Putamen (tissue), 1 donor: ENCODE measurements at regions not wholly inside any gene's neighbourhood (a gene's known extent, or its start where the extent isn't known, plus 50 kb on each side); places are given as distances from the start of the nearest gene placed in this dataset.
"Not testable (repeated sequence)": the region's sequence is repeated elsewhere in the genome, so short reads cannot be mapped to it uniquely, and the experiment has no call there.

Experiments used
- DNase-seq: peaks from one replicate; pipeline ENCODE4 v3.0.0-alpha.2; 2016; ENCODE audit warnings: low spot score

DNA sequence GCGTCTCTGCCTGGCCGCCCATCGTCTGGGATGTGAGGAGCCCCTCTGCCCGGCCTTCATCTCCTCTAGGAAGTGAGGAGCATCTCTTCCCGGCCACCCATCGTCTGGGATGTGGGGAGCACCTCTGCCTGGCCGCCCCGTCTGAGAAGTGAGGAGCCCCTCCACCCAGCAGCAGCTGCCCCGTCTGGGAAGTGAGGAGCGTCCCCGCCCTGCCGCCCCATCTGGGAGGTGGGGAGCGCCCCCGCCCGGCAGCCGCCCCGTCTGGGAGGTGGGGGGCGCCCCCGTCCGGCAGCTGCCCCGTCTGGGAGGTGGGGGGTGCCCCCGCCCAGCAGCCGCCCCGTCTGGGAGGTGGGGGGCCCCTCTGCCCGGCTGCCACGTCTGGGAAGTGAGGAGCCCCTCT lies 153.7 kb upstream of the MYRIP start:
- not testable (repeated sequence) for DNase-seq

DNA sequence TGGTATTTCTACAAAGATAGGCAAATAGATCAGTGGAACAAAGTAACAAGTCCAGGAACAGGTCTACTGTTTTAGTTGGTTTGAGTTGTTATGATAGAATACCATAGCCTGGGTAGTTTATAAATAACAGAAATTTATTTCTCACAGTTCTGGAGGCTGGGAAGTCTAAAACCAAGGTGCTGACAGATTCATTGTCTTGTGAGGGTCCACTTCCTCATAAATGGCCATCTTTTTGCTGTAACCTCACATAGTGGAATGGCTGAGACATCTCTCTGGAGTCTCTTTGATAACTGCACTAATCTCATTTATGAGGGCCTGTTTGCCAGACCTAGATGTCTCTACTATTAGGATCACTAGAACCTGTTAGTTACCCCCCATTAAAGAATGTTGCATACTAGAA lies 152.3 kb upstream of the MYRIP start:
- DNase-seq, result no peak

DNA sequence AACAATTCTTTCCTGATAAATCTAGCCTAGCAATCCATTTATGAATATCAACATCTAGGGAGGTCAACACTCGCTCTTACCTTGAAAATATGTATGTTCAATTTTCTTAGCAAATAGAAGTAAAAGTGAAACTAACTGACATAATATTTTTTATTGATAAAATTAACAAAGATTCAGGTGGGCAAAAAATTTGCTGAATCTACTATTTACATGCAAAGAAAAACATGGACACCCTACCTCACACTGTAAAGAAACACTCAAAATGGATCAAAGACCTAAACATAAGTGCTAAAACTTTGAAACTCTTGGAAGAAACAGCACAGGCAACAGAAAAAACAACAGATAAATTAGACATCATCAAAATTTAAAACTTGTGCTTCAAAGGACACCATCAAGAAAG lies 151.6 kb upstream of the MYRIP start:
- DNase-seq, result no peak

DNA sequence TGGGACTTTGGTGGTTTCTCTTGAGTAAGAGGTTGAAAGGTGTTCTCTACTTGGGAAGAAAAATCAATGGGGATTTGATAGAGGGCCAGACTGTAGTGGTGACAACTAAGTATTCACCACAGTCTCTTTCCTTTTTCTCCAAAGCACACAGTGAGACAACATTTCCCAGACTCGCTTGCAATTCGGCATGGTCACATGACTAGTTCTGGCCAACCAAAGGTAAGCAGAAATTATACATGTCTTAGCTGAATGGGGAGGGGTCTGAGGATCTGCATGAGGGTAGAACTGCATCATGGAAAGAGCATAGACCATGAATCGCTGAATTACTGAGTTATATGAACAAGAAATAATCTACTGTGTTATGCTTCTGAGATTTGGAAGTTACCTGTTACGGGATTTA lies 144.5 kb upstream of the MYRIP start:
- DNase-seq, result no peak

DNA sequence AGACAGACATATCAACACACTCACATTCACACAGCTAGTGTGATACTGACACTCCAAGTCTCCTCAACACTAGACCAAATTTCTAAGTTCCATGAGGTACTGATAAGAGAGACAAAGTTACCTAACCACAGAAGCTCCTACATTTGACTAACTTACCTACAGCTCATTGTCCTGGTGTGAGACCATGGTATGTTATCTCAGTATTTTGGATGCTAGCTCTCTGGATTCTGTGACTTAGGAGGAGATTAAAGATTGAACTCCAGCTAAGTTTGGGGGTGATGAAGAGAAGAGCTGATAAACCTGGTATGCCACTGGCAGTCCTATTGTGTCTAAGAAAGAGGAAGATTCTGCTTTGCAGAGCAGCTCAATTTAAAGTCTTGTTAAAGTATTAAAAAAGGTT lies 144.0 kb upstream of the MYRIP start:
- DNase-seq, result no peak

DNA sequence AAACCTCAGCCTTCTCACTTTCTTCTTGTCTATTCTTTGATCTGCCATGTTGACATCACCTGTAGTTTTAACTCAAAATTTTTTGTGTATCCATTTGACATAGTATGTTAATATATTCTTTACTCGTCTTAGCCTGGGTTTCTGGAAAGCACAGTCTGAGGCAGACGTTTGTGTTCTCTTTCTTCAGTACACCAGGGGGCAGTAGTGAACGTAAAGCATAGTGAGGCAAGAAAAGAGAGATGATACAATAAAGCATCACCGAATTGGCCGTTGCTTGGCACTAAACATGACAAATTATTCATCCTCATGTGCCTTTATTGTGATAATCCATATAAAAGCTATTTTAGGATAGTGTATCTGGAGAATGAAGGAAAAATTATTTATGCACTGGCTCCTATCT lies 141.0 kb upstream of the MYRIP start:
- peak; percentile 25 for DNase-seq

DNA sequence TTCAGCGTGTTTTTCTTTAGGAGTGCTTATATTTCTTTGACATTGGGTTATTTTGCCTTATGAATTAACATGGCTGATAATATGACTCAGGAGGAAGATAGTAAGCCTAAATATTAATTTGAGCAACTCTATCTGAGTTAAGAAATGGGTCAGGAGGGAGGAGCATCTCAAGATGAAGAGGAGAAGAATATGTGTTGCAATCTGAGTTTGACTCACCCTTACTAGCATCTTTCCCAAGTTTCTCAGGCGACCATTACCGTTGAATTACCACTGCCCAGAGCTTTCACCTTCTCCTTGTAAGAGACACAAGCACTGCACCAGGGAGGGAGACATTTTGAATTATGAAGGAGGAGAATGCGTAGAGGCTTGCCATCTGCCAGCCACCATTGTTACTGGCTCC lies 138.3 kb upstream of the MYRIP start:
- DNase-seq, result no peak

DNA sequence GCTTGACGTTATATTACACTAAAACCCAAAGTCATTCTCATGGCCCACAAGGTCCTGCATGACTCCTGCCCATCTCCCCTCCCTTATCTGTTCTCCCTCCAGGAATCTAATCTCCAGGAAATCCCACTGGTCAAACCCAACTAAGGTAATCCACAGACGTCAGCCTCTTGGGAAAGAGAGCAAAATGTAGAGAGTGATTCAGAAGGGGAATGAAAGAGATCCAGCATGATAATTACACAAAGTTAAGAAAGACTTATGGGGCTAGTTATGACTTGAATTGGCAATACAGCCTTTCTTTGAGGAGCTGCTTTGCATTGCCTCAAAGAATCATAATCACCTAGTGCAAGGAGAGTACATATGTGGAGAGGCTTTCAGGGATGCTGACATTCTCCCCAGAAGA lies 137.8 kb upstream of the MYRIP start:
- no peak for DNase-seq

DNA sequence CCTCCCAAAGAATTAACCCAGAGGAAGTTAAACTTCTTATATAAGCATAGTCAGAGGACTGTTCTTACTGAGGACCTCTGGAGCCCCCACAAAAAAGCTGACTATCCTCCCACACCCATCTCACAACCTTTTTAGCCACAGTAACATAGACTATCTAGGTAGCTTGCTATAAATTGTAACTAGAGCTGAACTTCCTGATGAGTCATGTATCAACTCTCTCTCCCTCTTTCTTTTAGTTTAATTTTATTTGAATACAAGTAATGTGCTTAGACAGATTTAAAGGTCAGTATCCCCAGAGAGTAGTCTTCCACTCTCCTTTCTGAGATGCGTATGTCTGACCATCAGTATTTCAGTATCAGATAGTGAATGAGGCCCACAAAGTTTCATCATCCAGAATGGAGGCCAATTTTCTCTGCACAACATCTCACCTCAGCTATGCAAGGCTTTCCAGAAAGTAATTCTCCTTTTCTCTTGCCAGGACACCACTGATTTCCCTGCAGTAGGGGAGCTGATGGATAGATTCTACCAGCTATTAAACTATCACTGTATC lies 104.0 kb upstream of the MYRIP start:
- DNase-seq, result no peak

DNA sequence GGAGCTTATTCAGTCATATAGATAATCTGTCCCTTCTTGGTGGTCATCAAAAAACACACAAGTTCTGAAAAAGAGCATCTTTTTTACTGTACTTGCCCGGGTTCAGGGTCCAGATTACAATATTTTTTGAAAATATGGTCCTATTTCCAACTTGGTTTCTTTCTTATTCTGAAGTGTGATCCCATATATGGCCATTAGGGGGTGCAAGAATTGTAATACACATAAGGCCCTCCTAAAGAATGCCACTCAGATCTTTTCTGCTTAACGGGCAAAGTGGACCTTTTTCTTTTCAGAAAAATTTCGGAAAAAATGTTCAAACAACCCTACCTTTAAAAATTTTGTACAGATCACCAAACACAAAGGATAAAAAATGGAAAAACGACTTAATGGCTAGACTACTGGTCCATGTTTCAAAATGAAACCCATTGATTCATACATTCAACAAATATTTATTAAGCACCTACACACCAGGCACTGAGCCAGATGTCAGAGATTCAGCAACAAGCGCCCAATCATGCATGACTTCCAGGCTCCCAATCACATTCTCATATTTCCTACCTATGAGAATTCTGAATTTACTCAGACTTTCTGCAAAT lies 102.0 kb upstream of the MYRIP start:
- DNase-seq, result peak; percentile 1

DNA sequence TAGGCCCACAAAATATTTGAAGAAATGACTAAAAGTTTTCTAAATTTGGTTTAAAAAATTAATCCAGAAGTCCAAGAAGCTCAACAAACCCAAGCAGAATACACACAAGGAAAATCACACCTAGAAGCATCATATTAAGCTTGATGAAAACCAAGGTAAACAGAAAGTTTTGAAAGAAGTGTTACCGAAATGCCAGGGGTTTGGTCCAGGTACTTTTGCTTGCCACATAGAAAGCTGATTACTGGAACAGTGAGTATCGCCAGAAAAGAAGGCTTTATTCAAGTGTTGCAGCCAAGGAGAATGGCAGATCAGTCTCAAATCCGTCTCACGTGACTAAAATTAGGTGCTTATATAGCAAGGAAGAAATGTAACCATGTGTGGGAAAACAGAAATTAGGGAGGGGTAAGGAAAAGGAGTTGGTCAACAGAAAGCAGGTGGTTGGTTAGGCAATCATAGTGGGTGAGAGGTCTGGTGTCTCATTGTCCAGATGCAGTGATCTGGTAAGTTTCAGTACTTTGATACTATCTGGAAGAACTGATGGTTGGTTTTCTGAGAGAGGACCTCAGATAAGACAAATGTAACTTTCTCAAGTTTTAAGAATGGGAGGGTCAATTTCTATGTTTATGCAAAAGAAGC lies 96.9 kb upstream of the MYRIP start:
- DNase-seq, result no peak

DNA sequence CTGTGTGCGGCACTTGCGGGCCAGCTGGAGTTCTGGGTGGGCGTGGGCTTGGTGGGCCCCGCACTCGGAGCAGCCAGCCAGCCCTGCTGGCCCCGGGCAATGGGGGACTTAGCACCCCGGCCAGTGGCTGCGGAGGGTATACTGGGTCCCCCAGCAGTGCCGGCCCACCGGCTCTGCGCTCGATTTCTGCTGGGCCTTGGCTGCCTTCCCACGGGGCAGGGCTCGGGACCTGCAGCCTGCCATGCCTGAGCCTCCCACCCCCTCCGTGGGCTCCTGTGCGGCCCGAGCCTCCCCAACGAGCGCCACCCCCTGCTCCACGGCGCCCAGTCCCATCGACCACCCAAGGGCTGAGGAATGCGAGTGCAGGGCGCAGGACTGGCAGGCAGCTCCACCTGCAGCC lies 96.1 kb upstream of the MYRIP start:
- DNase-seq, result not testable (repeated sequence)

DNA sequence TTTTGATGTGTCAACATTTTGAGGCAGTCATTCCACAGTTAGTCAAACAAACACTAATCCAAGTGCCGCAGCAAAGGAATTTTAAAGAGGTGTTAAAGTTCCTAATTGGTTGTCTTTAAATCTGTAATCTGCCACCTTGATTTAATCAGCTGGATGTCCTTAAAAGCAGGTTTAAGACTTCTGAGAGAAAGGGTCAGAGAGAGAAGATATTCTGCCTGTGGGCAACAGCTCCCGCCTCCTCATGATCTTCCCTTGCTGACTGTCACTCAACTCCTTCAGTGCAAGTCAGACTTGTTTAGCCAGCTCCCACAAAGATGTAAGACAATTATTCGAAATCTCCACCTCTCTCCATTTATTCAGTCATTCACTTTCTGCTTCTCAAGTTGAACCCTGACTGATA lies 92.6 kb upstream of the MYRIP start:
- no peak for DNase-seq

DNA sequence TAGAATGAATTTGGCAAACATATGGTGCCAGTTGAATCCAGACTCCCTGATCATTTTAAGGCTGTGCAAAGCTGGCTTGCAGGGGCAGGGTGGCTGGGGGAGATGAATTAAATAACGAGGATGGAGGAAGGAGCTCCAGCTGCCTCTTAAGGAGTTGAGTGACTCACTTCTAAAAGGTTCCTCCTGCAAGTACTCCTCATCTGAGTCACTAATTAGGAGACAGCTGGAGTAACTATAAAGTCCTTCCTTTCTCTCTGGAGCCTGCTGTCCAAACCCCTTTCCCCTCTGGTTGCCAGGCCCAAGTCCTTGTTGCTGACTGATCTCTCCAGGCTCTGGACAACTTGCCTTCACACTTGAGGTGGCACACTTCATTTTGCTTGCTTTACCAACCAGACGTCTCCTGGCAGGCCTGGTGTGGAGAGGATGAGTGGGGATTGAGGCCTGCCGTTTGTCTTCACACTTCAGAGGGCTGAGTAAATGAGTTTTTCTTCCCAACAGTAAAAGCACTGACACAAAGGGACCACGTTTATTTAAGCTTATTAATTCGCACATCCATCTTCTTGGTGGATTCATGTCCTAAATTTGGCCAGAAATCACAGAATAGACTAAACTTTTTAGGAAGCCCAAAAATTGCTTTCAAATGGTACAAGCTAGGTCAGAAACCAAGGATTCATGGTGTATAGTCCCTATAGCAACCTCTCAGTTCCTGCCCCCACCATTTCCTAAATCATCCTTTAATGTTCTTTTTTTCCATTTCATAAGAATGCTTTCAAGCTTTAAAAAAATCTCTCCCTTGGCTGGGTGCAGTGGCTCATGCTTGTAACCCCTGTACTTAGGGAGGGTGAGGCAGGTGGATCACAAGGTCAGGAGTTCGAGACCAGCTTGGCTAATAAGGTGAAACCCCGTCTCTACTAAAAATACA lies 90.5 kb upstream of the MYRIP start:
- DNase-seq, result no peak

DNA sequence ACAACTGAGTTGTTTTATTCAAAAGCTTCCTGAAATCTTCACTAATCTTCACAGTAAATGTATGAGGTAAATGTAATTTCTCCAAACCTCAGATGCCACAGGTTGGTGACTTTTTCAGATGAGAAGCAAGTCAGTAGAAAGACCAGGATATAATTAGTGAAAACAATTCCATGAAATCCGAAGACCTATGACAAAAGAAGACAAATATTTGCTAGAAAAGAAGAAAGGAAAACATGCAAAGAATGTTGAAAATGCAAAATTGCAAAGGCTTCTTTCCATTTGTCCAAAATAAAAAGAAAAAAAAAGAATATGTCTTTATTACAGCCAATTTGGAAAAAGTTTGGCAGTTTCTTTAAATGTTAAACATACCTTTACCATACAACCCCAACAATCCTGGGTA lies 88.3 kb upstream of the MYRIP start:
- no peak for DNase-seq

DNA sequence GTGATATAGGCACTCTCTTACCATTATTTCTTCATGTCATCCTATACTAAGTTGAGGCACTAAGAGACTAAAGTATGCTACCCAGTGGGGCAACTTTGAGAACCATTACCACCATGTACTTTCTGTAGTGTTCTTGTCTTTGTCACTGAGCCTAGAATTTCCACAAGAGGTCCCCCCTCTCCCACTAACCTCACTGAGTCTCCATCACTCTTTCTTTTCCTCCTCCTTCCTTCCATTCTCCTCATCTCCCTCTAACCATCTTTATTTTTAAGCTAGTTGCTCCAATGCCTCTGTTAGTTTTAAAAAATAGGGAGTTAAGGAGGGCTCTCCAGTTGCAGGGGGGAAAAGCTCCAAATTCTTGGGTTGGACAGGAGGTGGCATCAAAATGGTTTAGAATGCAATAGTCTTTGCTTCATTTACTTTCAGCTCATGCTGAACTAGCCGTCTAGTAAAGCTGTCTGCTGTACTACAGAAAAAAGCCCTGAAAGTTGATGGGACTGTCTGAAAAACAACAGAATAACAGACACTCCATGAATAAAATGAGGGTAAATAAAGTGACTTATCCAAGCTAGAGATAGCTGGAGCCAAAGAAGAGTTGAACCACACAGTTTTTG lies 85.1 kb upstream of the MYRIP start:
- no peak for DNase-seq

DNA sequence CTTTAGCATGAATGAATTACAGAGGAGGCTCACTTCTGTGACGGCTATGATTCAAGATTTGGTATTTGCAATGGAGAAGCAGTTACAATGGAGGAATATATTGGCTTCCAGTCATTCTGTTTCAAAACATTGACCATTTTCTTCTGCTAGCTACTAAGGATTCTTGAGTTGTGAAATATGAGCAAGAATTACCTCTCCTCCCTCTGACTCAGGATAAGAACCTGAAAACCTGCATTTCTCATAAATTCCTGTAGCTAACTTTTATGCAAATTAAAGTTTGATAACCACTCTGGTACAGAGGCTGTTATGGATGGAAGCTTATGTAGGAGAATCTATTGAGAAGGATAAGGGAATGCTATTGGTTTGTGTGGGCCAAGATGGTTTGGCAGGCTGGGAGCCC lies 84.1 kb upstream of the MYRIP start:
- DNase-seq, result no peak

DNA sequence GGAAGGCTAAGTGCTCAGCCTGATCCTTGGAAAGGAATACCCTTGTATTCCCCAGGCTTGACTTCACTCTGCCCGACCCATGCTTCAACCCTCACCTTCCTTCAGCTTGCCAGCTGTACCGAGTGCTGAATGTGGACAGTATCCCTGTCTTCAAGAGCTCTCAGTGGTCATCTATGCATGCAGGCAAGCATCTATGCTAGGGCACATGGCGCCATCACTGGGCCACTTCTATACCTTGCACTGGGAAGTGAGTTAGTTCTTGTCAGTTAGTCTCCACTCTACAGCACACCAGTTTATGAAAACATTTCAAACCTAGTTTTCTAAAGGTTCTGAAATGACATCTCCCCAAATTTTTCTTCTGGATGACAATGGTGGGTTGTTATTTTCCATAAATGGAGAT lies 82.0 kb upstream of the MYRIP start:
- DNase-seq, result no peak

DNA sequence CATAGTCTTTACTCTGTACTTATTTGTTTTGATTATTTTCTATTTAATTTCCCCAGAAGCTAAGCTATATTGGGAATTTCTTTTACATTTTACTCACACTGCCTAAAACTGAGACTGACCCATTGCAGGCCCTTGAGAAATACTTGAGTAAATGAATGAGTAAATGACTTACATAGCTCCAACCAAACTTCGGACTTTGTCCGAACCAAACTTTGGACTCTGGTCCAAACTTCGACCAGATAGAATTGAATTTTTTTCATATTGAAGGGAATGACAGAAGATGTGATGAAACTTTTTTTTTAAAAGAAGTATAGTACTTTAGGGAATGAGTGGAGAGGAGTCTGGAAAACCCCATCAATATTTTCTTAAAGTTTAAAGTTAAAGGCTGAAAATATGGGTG lies 75.6 kb upstream of the MYRIP start:
- DNase-seq, result no peak

DNA sequence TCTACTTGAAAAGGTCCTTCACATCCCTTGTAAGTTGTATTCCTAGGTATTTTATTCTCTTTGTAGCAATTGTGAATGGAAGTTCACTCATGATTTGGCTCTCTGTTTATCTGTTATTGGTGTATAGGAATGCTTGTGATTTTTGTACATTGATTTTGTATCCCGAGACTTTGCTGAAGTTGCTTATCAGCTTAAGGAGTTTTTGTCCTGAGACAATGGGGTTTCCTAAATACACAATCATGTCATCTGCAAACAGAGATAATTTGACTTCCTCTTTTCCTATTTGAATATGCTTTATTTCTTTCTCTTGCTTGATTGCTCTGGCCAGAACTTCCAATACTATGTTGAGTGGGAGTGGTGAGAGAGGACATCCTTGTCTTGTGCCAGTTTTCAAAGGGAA lies 69.8 kb upstream of the MYRIP start:
- not testable (repeated sequence) for DNase-seq

DNA sequence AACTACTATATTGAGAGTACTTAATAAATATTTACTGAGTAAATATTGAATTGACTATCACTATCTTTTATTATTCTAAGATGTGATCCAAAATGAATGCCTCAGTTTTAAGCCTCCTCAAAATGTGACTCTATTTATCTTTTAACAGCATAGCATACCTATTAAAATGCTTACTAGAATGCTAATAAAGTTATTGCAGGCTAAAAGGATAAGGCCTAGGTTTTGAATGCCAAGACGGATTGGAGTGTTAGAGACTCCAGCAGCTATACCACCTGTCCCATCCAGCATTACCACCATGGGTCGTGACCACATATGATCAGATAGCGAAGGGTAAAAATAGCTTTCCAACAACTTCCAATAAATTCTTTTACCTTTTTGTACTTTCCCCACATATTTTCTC lies 64.7 kb upstream of the MYRIP start:
- no peak for DNase-seq

DNA sequence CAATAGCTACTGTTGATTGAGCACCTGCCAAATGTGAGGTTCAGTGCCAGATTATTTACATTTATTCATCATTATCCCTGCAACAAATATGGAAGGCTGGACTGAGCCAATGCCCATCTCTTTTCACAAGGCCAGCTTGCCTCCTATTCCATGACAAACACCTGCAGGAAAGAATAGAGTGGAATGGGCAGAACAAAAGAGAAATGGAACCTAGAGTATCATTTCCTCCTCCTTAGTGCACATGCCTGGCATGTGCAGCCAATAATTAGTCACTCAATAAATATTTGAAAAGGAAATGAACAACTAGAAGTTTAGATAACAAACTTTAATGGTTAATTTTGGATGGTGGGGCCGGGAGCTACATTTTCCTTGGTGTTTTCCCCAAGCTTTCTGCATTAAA lies 61.4 kb upstream of the MYRIP start:
- DNase-seq, result no peak

DNA sequence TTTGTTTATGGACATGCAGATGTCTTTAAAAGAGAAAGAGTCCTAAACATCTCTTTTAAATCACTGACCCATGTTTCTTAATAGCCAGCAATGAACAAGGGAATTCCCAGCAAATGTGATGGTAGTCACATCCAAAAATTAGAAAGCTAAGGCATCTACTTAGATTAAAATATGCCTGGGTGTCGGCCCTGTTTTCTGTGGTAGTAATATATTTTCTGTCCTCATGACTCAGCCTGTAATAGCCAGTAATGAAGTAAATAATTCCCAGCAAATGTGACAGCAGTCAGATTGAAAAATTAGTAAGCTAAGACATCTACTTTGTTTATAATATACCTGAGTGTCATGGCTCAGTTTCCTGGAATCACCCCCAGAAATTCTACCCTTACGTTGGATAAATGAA lies 60.6 kb upstream of the MYRIP start:
- DNase-seq, result no peak
